DND-41 (cell line): ENCODE measurements at regions not wholly inside any gene's neighbourhood (a gene's known extent, or its start where the extent isn't known, plus 50 kb on each side); places are given as distances from the start of the nearest gene placed in this dataset.

Experiments used
- CTCF ChIP-seq: IDR thresholded peaks from 2 replicates; pipeline ENCODE4 v1.5.1; 2012; ENCODE audit warnings: borderline replicate concordance, low read length, moderate library complexity, mild to moderate bottlenecking; ENCODE audit not compliant: poor library complexity, severe bottlenecking; ENCODE audit errors: extremely low read depth
- EZH2 ChIP-seq: IDR thresholded peaks from 3 replicates; pipeline ENCODE4 v1.6.1; 2012; ENCODE audit warnings: borderline replicate concordance, low read depth, mild to moderate bottlenecking, moderate library complexity, low read length, inconsistent platforms; ENCODE audit not compliant: severe bottlenecking

- TF ChIP-seq CTCF (no peak), EZH2 (no peak)
Measured at GRCh38 chr2:8578335-8579244, 103.3 kb upstream of the ID2 start.
